Ovary (tissue), 7 donors: ENCODE measurements at regions not wholly inside any gene's neighbourhood (a gene's known extent, or its start where the extent isn't known, plus 50 kb on each side); places are given as distances from the start of the nearest gene placed in this dataset.

ENCODE experiments used
- DNase-seq, 5 donors: peaks; one replicate each; pipeline ENCODE4 v3.0.0-alpha.2; 2019 to 2020
- H3K27ac ChIP-seq, 2 donors: fragments of 200-600 bp; one replicate each; pipeline versions ENCODE4 v1.5.1 to v1.8.0; 2019 to 2022
- H3K27me3 ChIP-seq: fragments of 200-600 bp; one replicate; pipeline ENCODE4 v1.8.0; 2022
- H3K36me3 ChIP-seq: fragments of 200-600 bp; sonication (generic); one replicate; pipeline ENCODE4 v1.5.1; 2019
- H3K4me1 ChIP-seq: one replicate; pipeline ENCODE4 v1.8.1; 2013; ENCODE audit warnings: mild to moderate bottlenecking, moderate library complexity; ENCODE audit not compliant: insufficient read depth
- H3K4me3 ChIP-seq: fragments of 200-600 bp; sonication (generic); one replicate; pipeline ENCODE4 v1.5.1; 2017
- H3K9me3 ChIP-seq, 2 donors: fragments of 200-600 bp in 1 of 2; sonication (generic) in 1 of 2; one replicate each; pipeline versions ENCODE4 v1.5.1 to v1.8.1; 2013 to 2019; ENCODE audit warnings: mild to moderate bottlenecking in 1 of 2, moderate library complexity in 1 of 2
- EP300 ChIP-seq: sonication (generic); formaldehyde crosslinking; IDR thresholded peaks from one replicate; pipeline ENCODE4 v1.6.1; 2017; ENCODE audit warnings: antibody characterized with exemption
- POLR2A ChIP-seq: fragments of 450-650 bp; IDR thresholded peaks from one replicate; pipeline ENCODE4 v1.6.1; 2017; ENCODE audit warnings: antibody characterized with exemption, mild to moderate bottlenecking, moderate library complexity
- WGBS, 3 donors: extraction: QIAGEN DNeasy Blood & Tissue Kit in 1 of 3; methylation state at CpG; one replicate each; pipeline versions ENCODE4 v1.1.5 to v1.1.7; 2013 to 2017; 5-methylcytosine and 5-hydroxymethylcytosine counted together
- intact Hi-C, 4 donors: fragments of 100-400 bp; cut with DNase I; formaldehyde crosslinking; loops; one replicate each; pipeline versions ENCODE4 v1.11.0 to v1.15.1; 2022 to 2023
- TF ChIP-seq, protein P1 (sequence below), 3 donors: fragments of 450-650 bp in 2 of 3; fragments of 200-600 bp in 1 of 3; IDR thresholded peaks; one replicate each; pipeline versions ENCODE4 v1.5.1 to v1.8.0; 2016 to 2022; ENCODE audit warnings: antibody characterized with exemption in 3 of 3, mild to moderate bottlenecking in 1 of 3
- donor health status: DM: no; HTN: no; CAD: no; lungs with moderate emphysema.
- donor health status: DM: no; HTN: no; CAD: no.
- donor health status: Bipolar disorder and iron deficiency.
- donor health status: DM: no; HTN: no; CAD: no.
- donor health status: DM: yes; HTN: yes; CAD: no.

DNA sequence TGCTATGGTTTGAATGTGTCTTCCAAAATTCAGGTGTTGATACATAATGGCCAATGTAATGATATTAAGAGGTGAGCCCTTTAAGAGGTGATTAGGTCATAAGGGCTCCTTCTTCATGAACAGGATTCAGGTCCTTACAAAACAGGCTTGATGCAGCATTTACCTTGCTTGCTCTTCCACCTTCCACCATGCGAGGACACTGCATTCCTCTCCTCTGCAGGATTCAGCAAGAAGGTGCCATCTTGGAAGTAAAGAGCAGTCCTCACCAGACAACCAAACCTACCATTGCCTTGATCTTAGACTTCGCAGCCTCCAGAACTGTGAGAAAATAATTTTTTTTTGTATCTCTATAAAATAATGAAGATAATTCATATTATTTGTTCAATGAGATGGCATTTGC is 314.0 kb upstream of the SMARCA2 start:
- H3K36me3 ChIP-seq, result no peaks in the 10 kb centered on the region
- WGBS, 3 donors, result 89 to 91% (median 91%) methylated on average over 2 of the region's 2 CpGs
- no peaks in the 10 kb centered on the region for H3K27me3 ChIP-seq
- H3K4me3 ChIP-seq, result no peak overlapping the region
- no peak for TF ChIP-seq POLR2A
- no peak for TF ChIP-seq EP300
- TF ChIP-seq, protein P1, sequence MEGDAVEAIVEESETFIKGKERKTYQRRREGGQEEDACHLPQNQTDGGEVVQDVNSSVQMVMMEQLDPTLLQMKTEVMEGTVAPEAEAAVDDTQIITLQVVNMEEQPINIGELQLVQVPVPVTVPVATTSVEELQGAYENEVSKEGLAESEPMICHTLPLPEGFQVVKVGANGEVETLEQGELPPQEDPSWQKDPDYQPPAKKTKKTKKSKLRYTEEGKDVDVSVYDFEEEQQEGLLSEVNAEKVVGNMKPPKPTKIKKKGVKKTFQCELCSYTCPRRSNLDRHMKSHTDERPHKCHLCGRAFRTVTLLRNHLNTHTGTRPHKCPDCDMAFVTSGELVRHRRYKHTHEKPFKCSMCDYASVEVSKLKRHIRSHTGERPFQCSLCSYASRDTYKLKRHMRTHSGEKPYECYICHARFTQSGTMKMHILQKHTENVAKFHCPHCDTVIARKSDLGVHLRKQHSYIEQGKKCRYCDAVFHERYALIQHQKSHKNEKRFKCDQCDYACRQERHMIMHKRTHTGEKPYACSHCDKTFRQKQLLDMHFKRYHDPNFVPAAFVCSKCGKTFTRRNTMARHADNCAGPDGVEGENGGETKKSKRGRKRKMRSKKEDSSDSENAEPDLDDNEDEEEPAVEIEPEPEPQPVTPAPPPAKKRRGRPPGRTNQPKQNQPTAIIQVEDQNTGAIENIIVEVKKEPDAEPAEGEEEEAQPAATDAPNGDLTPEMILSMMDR (IDR thresholded peaks at IDR 0.05), result no peak
- intact Hi-C loops, result no loop called here
- no peaks in the 10 kb centered on the region for H3K4me1 ChIP-seq
- H3K27ac ChIP-seq, result no peak overlapping the region
- H3K9me3 ChIP-seq, result no peaks in the 10 kb centered on the region
- no peak for DNase-seq

DNA sequence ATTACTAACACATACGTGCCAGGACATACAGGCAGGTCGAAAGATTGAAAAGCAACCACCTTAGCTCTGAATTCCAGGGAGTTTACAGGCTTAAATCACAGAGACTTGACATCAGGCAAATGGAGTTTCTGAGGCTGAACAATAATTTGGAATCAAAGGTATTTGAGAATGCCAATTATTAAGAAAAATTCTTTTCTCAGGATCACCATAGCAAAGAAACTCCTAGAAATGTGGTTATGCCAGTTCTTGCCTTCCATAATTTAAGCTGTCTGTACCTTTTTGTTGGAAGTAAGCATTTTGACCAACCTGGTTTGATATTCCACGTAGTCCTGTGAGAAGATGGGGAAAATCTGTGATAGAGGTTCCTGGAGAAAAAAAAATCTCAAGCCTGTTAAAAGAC is 312.4 kb upstream of the SMARCA2 start:
- no peak overlapping the region for H3K4me3 ChIP-seq
- no peak overlapping the region for H3K27ac ChIP-seq
- TF ChIP-seq POLR2A (no peak), EP300 (no peak)
- TF ChIP-seq, protein P1 (IDR thresholded peaks at IDR 0.05), result no peak
- no peaks in the 10 kb centered on the region for H3K9me3 ChIP-seq
- no peaks in the 10 kb centered on the region for H3K4me1 ChIP-seq
- intact Hi-C loops, result no loop called here
- H3K36me3 ChIP-seq, result no peaks in the 10 kb centered on the region
- 61 to 72% (median 69%) methylated on average over 3 of the region's 3 CpGs for WGBS, 3 donors
- no peak for DNase-seq
- H3K27me3 ChIP-seq, result no peaks in the 10 kb centered on the region

DNA sequence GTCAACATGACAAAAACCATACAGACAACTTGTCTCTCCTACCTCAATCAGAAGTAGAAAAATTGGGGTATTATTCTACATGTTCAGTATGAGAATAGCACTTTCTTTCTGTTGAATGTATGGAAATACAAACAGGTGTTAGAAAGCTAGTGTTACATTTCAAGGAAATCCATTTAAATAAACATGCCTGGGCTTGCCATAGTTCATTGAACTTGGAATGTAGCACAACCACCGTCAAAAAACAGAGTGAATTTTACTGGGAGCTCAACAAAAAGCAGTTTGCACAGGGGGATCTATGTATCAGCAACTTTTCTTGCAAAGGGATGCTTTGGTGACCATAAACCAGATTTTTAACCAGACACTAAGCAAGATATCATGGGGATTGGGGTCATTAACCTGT is 307.9 kb upstream of the SMARCA2 start:
- 34 to 57% (median 36%) methylated on average over 1 of the region's 1 CpG for WGBS, 3 donors

DNA sequence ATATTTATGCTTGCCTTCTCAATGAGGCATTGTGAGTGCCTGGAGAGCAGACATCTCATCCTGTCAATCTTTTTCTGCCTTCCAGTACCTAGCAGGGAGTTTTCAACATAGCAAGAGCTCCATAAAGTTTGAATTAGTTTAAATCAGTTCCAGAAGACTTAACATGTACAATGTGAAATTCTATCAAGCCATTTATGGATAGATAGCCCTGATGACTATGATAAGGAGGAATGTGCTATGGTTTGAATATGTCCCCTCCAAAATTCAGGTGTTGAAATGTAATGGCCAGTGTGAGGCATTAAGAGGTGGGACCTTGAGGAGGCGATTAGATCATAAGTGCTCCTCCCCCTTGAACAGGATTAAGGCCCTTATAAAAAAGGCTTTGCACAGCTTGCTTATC is 306.9 kb upstream of the SMARCA2 start:
- intact Hi-C loops, result no loop called here
- TF ChIP-seq, protein P1 (IDR thresholded peaks at IDR 0.05), result no peak
- TF ChIP-seq POLR2A (no peak), EP300 (no peak)
- no peak overlapping the region for H3K4me3 ChIP-seq
- no peaks in the 10 kb centered on the region for H3K9me3 ChIP-seq
- H3K4me1 ChIP-seq, result no peaks in the 10 kb centered on the region
- H3K27ac ChIP-seq, result no peak overlapping the region
- 82 to 96% (median 86%) methylated on average over 1 of the region's 1 CpG for WGBS, 3 donors
- DNase-seq, result no peak
- H3K27me3 ChIP-seq, result no peaks in the 10 kb centered on the region
- no peaks in the 10 kb centered on the region for H3K36me3 ChIP-seq

More for the DNA sequence above, 307.9 kb upstream of the SMARCA2 start:
- Histone ChIP-seq H3K27me3 (no peaks in the 10 kb centered on the region), H3K9me3 (no peaks in the 10 kb centered on the region), H3K4me3 (no peak overlapping the region), H3K27ac (no peak overlapping the region), H3K36me3 (no peaks in the 10 kb centered on the region), H3K4me1 (no peaks in the 10 kb centered on the region)
- intact Hi-C loops, result no loop called here
- TF ChIP-seq, protein P1 (IDR thresholded peaks at IDR 0.05), result no peak
- TF ChIP-seq EP300 (no peak), POLR2A (no peak)
- no peak for DNase-seq

DNA sequence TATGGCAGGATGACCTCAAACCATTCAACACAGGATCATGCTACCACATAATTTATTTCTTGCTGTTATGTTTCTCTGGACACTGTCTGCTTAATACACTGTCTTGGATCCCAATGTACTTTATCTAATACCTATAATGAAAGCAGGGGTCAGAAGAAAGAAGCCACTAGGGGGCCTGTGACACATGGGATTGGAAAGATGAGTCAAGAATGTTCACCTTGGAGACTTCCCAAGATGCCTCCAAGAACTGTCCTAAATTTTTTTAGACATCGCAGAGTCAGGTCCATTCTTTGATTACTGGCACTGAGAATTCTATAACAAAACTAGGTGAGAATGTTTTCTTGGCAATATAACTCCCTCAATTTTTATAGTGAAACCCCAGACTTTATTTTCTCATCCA is 305.8 kb upstream of the SMARCA2 start:
- Histone ChIP-seq H3K27me3 (no peaks in the 10 kb centered on the region), H3K4me3 (no peak overlapping the region), H3K4me1 (no peaks in the 10 kb centered on the region), H3K27ac (no peak overlapping the region), H3K9me3 (no peaks in the 10 kb centered on the region), H3K36me3 (no peaks in the 10 kb centered on the region)
- intact Hi-C loops, result no loop called here
- WGBS, 3 donors, result 35 to 60% (median 57%) methylated on average over 1 of the region's 1 CpG
- no peak for DNase-seq
- TF ChIP-seq POLR2A, result no peak
- TF ChIP-seq EP300, result no peak
- TF ChIP-seq, protein P1 (IDR thresholded peaks at IDR 0.05), result no peak
